ENCODE measurements at regions not wholly inside any gene's neighbourhood (a gene's known extent, or its start where the extent isn't known, plus 50 kb on each side); places are given as distances from the start of the nearest gene placed in this dataset.

- Histone ChIP-seq H3K27ac (ENCODE audit: low read length) (no peak overlapping the region), H2AFZ (ENCODE audit: low read depth, low read length) (no peak overlapping the region)
These were observed 77.5 kb upstream of the ASB18 start for GRCh38 chr2:236341721-236342120.

GRCh38 chr2:236342507-236342906 is 78.3 kb upstream of the ASB18 start:
- H3K27me3 ChIP-seq (ENCODE audit: insufficient read depth, low read depth, low read length): no peaks in the 10 kb centered on the region
- H3K36me3 ChIP-seq (ENCODE audit: insufficient read depth, low read length): no peaks in the 10 kb centered on the region
- H3K4me3 ChIP-seq (ENCODE audit: low read length): no peak overlapping the region
- H3K27ac ChIP-seq (ENCODE audit: low read length): no peak overlapping the region
- no peaks in the 10 kb centered on the region for H3F3A ChIP-seq (ENCODE audit: insufficient read depth, low read length, poor library complexity, severe bottlenecking)
- no peak overlapping the region for H3K4me2 ChIP-seq (ENCODE audit: low read length)
- no peaks in the 10 kb centered on the region for H3K79me2 ChIP-seq (replicated peaks; ENCODE audit: insufficient read depth, low read length)
- H3K9me3 ChIP-seq (ENCODE audit: low read length): no peaks in the 10 kb centered on the region
- no peak overlapping the region for H3K9ac ChIP-seq (ENCODE audit: low read length)
- H4K20me1 ChIP-seq (ENCODE audit: insufficient read depth): no peaks in the 10 kb centered on the region
- H3K9me2 ChIP-seq (ENCODE audit: insufficient read depth, low read length): no peaks in the 10 kb centered on the region
- H2AFZ ChIP-seq (ENCODE audit: low read depth, low read length): no peak overlapping the region
- TF ChIP-seq MXI1 (conservative IDR thresholded peaks at IDR 0.05; ENCODE audit: poor library complexity, severe bottlenecking): no peak
- no peak for TF ChIP-seq POLR2AphosphoS5 (IDR thresholded peaks at IDR 0.05)
- TF ChIP-seq EZH2 (IDR thresholded peaks at IDR 0.05; ENCODE audit: borderline replicate concordance, insufficient read depth, low read length, poor library complexity, severe bottlenecking): no peak
- no peak for TF ChIP-seq RAD21 (conservative IDR thresholded peaks at IDR 0.05)
- no peak for TF ChIP-seq REST (IDR thresholded peaks at IDR 0.05; ENCODE audit: borderline replicate concordance)
- no peak for TF ChIP-seq SMC3 (conservative IDR thresholded peaks at IDR 0.05; ENCODE audit: poor library complexity)
- no peak for TF ChIP-seq TAF1 (IDR thresholded peaks at IDR 0.05; ENCODE audit: low read depth)
- TF ChIP-seq EP300 (conservative IDR thresholded peaks at IDR 0.05; ENCODE audit: poor library complexity, severe bottlenecking): no peak

More at GRCh38 chr2:236341721-236342120, 77.5 kb upstream of the ASB18 start:
- H3K4me3 ChIP-seq (ENCODE audit: low read length): no peak overlapping the region
- H3F3A ChIP-seq (ENCODE audit: insufficient read depth, low read length, poor library complexity, severe bottlenecking): no peaks in the 10 kb centered on the region
- H3K79me2 ChIP-seq (replicated peaks; ENCODE audit: insufficient read depth, low read length): no peaks in the 10 kb centered on the region
- H3K36me3 ChIP-seq (ENCODE audit: insufficient read depth, low read length): no peaks in the 10 kb centered on the region
- H3K9me2 ChIP-seq (ENCODE audit: insufficient read depth, low read length): no peaks in the 10 kb centered on the region
- no peak overlapping the region for H3K4me2 ChIP-seq (ENCODE audit: low read length)
- no peak overlapping the region for H3K9ac ChIP-seq (ENCODE audit: low read length)
- H3K27me3 ChIP-seq (ENCODE audit: insufficient read depth, low read depth, low read length): no peaks in the 10 kb centered on the region
- TF ChIP-seq MXI1 (conservative IDR thresholded peaks at IDR 0.05; ENCODE audit: poor library complexity, severe bottlenecking): no peak
- TF ChIP-seq SMC3 (conservative IDR thresholded peaks at IDR 0.05; ENCODE audit: poor library complexity): no peak
- no peak for TF ChIP-seq POLR2AphosphoS5 (IDR thresholded peaks at IDR 0.05)
- TF ChIP-seq REST (IDR thresholded peaks at IDR 0.05; ENCODE audit: borderline replicate concordance): no peak
- TF ChIP-seq RAD21 (conservative IDR thresholded peaks at IDR 0.05): no peak
- no peak for TF ChIP-seq CTCF (IDR thresholded peaks at IDR 0.05; ENCODE audit: poor library complexity, severe bottlenecking)
- TF ChIP-seq TAF1 (IDR thresholded peaks at IDR 0.05; ENCODE audit: low read depth): no peak
- TF ChIP-seq EP300 (conservative IDR thresholded peaks at IDR 0.05; ENCODE audit: poor library complexity, severe bottlenecking): no peak
- no peaks in the 10 kb centered on the region for H4K20me1 ChIP-seq (ENCODE audit: insufficient read depth)
- H3K9me3 ChIP-seq (ENCODE audit: low read length): no peaks in the 10 kb centered on the region

Data from neural cell (in vitro differentiated cells).